Kidney (tissue), 13 donors: ENCODE measurements at regions not wholly inside any gene's neighbourhood (a gene's known extent, or its start where the extent isn't known, plus 50 kb on each side); places are given as distances from the start of the nearest gene placed in this dataset.

Experiments used
- DNase-seq, 5 donors: peaks; one replicate each; pipeline ENCODE4 v3.0.0-alpha.2; 2013 to 2020
- FAIRE-seq: peaks from 2 replicates; lab custom pipeline; 2012; peaks lifted over from hg19 to GRCh38; lab: Jason Lieb, UNC
- H3K27ac ChIP-seq, 2 donors: one replicate each; pipeline ENCODE4 v1.7.0; 2013; ENCODE audit warnings: low read depth in 2 of 2, low read length in 2 of 2, inconsistent platforms in 1 of 2
- H3K27me3 ChIP-seq: one replicate; pipeline ENCODE4 v1.7.1; 2013; ENCODE audit warnings: low read length, inconsistent platforms; ENCODE audit not compliant: control insufficient read depth, insufficient read depth
- H3K36me3 ChIP-seq, 3 donors: one replicate each; pipeline versions ENCODE4 v1.7.0 to v1.7.1; 2013; ENCODE audit warnings: low read length in 3 of 3, control low read depth in 1 of 3, inconsistent platforms in 1 of 3; ENCODE audit not compliant: insufficient read depth in 3 of 3, control insufficient read depth in 2 of 3
- H3K4me1 ChIP-seq, 3 donors: one replicate each; pipeline versions ENCODE4 v1.7.0 to v1.7.1; 2013; ENCODE audit warnings: low read length in 3 of 3, inconsistent platforms in 1 of 3, low read depth in 1 of 3; ENCODE audit not compliant: control insufficient read depth in 2 of 3, insufficient read depth in 2 of 3
- H3K4me3 ChIP-seq, 3 donors: one replicate each; pipeline versions ENCODE4 v1.7.0 to v1.8.1; 2013; ENCODE audit warnings: low read length in 3 of 3, control low read depth in 1 of 3, inconsistent platforms in 1 of 3
- H3K9ac ChIP-seq, 3 donors: one replicate each; pipeline versions ENCODE4 v1.7.0 to v1.7.1; 2013; ENCODE audit warnings: low read length in 3 of 3, control low read depth in 1 of 3, inconsistent platforms in 1 of 3
- H3K9me3 ChIP-seq, 3 donors: one replicate each; pipeline versions ENCODE4 v1.7.0 to v1.7.1; 2013; ENCODE audit warnings: low read length in 3 of 3, control low read depth in 1 of 3, inconsistent platforms in 1 of 3; ENCODE audit not compliant: control insufficient read depth in 2 of 3, insufficient read depth in 1 of 3
- intact Hi-C: fragments of 100-400 bp; cut with DNase I; formaldehyde crosslinking; loops from one replicate; pipeline ENCODE4 v1.11.1; 2022
- TF ChIP-seq, protein P1 (sequence below): IDR thresholded peaks from 3 replicates; pipeline ENCODE4 v1.5.1; 2012; ENCODE audit warnings: mild to moderate bottlenecking, moderate library complexity, borderline replicate concordance; ENCODE audit not compliant: insufficient read depth; ENCODE audit errors: extremely low read depth
- donor health status: control.
- donor health status: control.
- donor health status: control.
- donor health status: control.
- donor health status: control.
- donor health status: DM: yes; HTN: yes; CAD: no.
- donor health status: Normal renal cell carcinoma (clear cell type).

DNA sequence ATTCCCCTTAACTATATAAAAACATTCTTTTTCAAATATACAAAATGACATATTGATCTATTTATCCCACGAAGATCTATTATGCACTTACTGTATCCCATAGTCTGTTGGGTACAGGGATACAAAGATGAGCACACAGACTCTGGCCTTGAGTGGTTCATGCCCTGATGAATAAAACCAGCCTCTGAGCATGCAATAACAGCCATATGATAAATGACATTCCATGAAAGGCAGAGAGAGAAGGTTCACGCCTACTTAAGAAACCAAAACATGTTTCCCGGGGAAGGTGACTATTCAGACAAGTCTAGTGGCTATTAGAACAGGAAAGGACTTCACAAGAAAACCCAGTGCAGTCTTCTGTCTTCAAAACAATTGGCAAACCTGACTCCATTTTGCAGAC is 406.2 kb upstream of the BRINP1 start:
- Histone ChIP-seq H3K4me3 (no peak overlapping the region), H3K36me3 (no peaks in the 10 kb centered on the region), H3K27ac (no peak overlapping the region), H3K9me3 (no peaks in the 10 kb centered on the region), H3K4me1 (no peaks in the 10 kb centered on the region), H3K27me3 (no peaks in the 10 kb centered on the region), H3K9ac (no peak overlapping the region)
- intact Hi-C loops, result no loop called here
- FAIRE-seq (no peak), DNase-seq (no peak)
- TF ChIP-seq, protein P1, sequence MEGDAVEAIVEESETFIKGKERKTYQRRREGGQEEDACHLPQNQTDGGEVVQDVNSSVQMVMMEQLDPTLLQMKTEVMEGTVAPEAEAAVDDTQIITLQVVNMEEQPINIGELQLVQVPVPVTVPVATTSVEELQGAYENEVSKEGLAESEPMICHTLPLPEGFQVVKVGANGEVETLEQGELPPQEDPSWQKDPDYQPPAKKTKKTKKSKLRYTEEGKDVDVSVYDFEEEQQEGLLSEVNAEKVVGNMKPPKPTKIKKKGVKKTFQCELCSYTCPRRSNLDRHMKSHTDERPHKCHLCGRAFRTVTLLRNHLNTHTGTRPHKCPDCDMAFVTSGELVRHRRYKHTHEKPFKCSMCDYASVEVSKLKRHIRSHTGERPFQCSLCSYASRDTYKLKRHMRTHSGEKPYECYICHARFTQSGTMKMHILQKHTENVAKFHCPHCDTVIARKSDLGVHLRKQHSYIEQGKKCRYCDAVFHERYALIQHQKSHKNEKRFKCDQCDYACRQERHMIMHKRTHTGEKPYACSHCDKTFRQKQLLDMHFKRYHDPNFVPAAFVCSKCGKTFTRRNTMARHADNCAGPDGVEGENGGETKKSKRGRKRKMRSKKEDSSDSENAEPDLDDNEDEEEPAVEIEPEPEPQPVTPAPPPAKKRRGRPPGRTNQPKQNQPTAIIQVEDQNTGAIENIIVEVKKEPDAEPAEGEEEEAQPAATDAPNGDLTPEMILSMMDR, result no peak

DNA sequence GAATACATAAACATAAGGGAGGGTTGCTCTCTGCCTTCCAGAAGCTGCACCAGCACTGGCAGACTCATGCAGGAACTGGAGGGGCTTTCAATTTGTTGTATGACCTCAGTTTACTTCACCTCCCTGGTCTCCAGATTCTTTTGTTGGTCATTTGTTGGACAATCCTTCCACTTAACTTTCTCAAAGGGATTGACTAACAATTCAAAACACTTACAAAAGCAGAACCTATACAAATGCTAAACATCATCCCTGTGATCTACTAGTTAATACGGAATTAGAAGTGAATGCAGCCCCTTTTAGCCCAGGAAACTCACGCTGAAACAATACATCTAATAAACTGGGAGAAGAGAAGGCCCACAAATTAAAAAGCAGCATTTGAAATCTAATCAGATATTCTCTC is 404.6 kb upstream of the BRINP1 start:
- no peaks in the 10 kb centered on the region for H3K36me3 ChIP-seq
- FAIRE-seq (no peak), DNase-seq (no peak)
- TF ChIP-seq, protein P1, result no peak
- H3K9ac ChIP-seq, result no peak overlapping the region
- no peaks in the 10 kb centered on the region for H3K9me3 ChIP-seq
- H3K27me3 ChIP-seq, result no peaks in the 10 kb centered on the region
- H3K4me3 ChIP-seq, result no peak overlapping the region
- intact Hi-C loops, result no loop called here
- no peak overlapping the region for H3K27ac ChIP-seq
- no peaks in the 10 kb centered on the region for H3K4me1 ChIP-seq

DNA sequence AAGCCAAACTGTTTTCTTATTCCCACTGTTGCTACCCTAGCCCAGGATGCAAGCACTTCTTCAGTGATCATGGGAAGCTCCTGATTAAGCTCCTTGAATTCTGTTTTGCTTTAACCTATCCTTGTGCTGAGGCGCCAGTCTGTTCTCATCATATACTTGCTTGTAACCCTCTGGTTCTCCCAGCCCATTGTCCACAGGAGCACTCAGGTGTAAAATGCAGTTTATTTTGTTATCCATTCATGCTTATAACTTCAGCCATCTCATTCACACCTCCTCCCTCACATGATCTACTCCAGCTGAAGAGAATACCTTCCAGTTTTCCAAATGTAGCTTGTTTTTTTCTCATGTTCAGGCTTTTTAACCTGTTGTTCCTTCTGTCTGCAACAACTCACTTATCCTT is 402.1 kb upstream of the BRINP1 start:
- Histone ChIP-seq H3K4me3 (no peak overlapping the region), H3K9me3 (no peaks in the 10 kb centered on the region), H3K36me3 (no peaks in the 10 kb centered on the region), H3K27ac (no peak overlapping the region), H3K9ac (no peak overlapping the region), H3K4me1 (no peaks in the 10 kb centered on the region), H3K27me3 (no peaks in the 10 kb centered on the region)
- TF ChIP-seq, protein P1, result no peak
- DNase-seq (peak in 3 of 5 donors; percentile 14 to 55 (median 47)), FAIRE-seq (no peak)
- intact Hi-C loops, result no loop called here

DNA sequence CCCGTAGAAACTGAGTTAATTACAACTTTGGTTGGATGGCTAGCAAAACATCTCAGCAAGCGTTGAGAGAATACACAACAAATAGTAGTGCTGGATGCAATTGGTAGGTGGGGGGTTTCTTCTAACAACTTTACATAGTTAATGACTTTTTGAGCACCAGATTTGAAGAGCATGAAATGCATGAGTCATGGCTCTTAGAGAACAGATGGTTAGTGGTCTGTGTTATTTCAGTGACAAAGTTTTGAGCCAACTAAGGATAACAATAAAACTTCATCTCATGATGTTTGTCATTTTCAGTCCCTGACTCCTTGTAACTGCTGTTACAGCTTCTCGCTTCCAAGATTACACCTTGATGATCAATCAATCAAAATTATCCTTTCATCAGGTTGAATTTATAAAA is 399.0 kb upstream of the BRINP1 start:
- Histone ChIP-seq H3K27ac (no peak overlapping the region), H3K4me1 (no peaks in the 10 kb centered on the region), H3K4me3 (no peak overlapping the region), H3K36me3 (no peaks in the 10 kb centered on the region), H3K27me3 (no peaks in the 10 kb centered on the region), H3K9ac (no peak overlapping the region), H3K9me3 (no peaks in the 10 kb centered on the region)
- FAIRE-seq (no peak), DNase-seq (no peak)
- intact Hi-C loops, result no loop called here
- TF ChIP-seq, protein P1, result no peak
